ENCODE measurements at regions not wholly inside any gene's neighbourhood (a gene's known extent, or its start where the extent isn't known, plus 50 kb on each side); places are given as distances from the start of the nearest gene placed in this dataset.

GRCh38 chr13:58134525-58134924 lies 503.0 kb downstream of the PCDH17 start:
- Mint-ChIP-seq H3K4me1 (no peaks in the 10 kb centered on the region), H3K27ac (no peak overlapping the region), H3K4me3 (no peak overlapping the region), H3K36me3 (no peaks in the 10 kb centered on the region), H3K27me3 (no peaks in the 10 kb centered on the region), H3K9me3 (peaks cover 6 to 48% (median 12%) of the 10 kb centered on the region in 7 donors)
- H3K9me3 ChIP-seq (ENCODE audit: control insufficient read depth in 2 of 2, low read length in 2 of 2), result peaks cover 0 to 4% of the 10 kb centered on the region in 2 experiments
- H3K27ac ChIP-seq (ENCODE audit: insufficient read depth, low read length, poor library complexity, severe bottlenecking), result no peak overlapping the region
- no peaks in the 10 kb centered on the region for H3K27me3 ChIP-seq (ENCODE audit: control insufficient read depth, insufficient read depth, low read length)
- no peak for ATAC-seq (ENCODE audit: low read depth in 2 of 2)
- H3K4me3 ChIP-seq (ENCODE audit: low read depth, low read length), result no peak overlapping the region
- H3K36me3 ChIP-seq (ENCODE audit: control insufficient read depth, insufficient read depth, low read length), result no peaks in the 10 kb centered on the region
- H3K4me1 ChIP-seq (ENCODE audit: control insufficient read depth, insufficient read depth, low read length, poor library complexity, severe bottlenecking), result no peaks in the 10 kb centered on the region
- DNase-seq, result no peak

DNA sequence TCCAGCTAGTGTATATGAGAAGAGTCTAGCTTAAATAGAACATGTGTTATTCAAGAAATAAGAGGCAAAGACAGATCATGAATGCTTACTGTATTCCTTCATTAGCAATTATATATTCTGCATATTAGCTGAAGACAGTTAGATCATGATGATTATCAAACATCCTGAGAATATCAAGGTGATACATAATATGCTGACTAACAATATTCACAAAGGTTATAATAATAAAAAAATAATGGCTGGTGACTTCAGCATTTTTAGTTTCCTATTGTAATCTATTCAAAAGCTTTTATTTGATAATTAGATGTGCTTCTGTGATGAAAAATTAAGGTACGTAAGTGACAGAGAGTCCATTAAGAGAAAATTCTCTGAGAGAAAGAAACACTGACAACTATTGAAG lies 511.4 kb downstream of the PCDH17 start:
- Histone ChIP-seq H3K9me3 (ENCODE audit: control insufficient read depth in 2 of 2, low read length in 2 of 2) (no peaks in the 10 kb centered on the region), H3K27me3 (ENCODE audit: control insufficient read depth, insufficient read depth, low read length) (no peaks in the 10 kb centered on the region), H3K27ac (ENCODE audit: insufficient read depth, low read length, poor library complexity, severe bottlenecking) (no peak overlapping the region), H3K36me3 (ENCODE audit: control insufficient read depth, insufficient read depth, low read length) (no peaks in the 10 kb centered on the region), H3K4me1 (ENCODE audit: control insufficient read depth, insufficient read depth, low read length, poor library complexity, severe bottlenecking) (no peaks in the 10 kb centered on the region), H3K4me3 (ENCODE audit: low read depth, low read length) (no peak overlapping the region)
- H3K36me3 Mint-ChIP-seq, result no peaks in the 10 kb centered on the region
- no peak overlapping the region for H3K27ac Mint-ChIP-seq
- H3K4me1 Mint-ChIP-seq, result no peaks in the 10 kb centered on the region
- no peak for ATAC-seq (ENCODE audit: low read depth in 2 of 2)
- no peak overlapping the region for H3K4me3 Mint-ChIP-seq
- peaks cover 0 to 35% (median 8%) of the 10 kb centered on the region in 7 donors for H3K9me3 Mint-ChIP-seq
- no peak for DNase-seq
- no peaks in the 10 kb centered on the region for H3K27me3 Mint-ChIP-seq

- DNase-seq (no peak), ATAC-seq (ENCODE audit: low read depth in 2 of 2) (no peak)
- no peaks in the 10 kb centered on the region for H3K9me3 ChIP-seq (ENCODE audit: control insufficient read depth in 2 of 2, low read length in 2 of 2)
- H3K27ac ChIP-seq (ENCODE audit: insufficient read depth, low read length, poor library complexity, severe bottlenecking), result no peak overlapping the region
- Mint-ChIP-seq H3K36me3 (no peaks in the 10 kb centered on the region), H3K4me3 (no peak overlapping the region), H3K4me1 (no peaks in the 10 kb centered on the region), H3K27ac (no peak overlapping the region), H3K9me3 (peaks cover 0 to 23% (median 7%) of the 10 kb centered on the region in 7 donors), H3K27me3 (no peaks in the 10 kb centered on the region)
- H3K4me3 ChIP-seq (ENCODE audit: low read depth, low read length), result no peak overlapping the region
- no peaks in the 10 kb centered on the region for H3K36me3 ChIP-seq (ENCODE audit: control insufficient read depth, insufficient read depth, low read length)
- no peaks in the 10 kb centered on the region for H3K27me3 ChIP-seq (ENCODE audit: control insufficient read depth, insufficient read depth, low read length)
- H3K4me1 ChIP-seq (ENCODE audit: control insufficient read depth, insufficient read depth, low read length, poor library complexity, severe bottlenecking), result no peaks in the 10 kb centered on the region
These were observed 513.1 kb downstream of the PCDH17 start for GRCh38 chr13:58144616-58145015.

DNA sequence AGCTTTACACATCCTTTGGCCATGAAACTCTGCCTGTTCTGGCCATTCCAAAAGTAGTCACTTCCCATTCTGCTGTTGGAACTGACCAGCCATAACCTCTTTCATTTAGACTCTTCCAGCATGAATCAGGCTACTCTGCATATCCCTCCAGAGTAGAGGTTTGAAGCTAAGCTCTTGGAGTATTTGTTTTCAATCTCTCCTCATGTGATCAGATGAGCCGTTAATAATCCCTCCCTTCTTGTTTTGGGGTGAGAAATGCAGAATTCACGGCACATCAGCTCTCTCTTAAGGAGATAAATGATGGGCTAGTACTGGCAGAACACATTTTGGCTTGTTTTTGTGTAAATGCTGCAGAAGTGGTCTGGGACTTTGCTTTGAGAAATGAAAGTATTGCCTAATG lies 519.9 kb downstream of the PCDH17 start:
- no peaks in the 10 kb centered on the region for H3K27me3 Mint-ChIP-seq
- no peak overlapping the region for H3K27ac Mint-ChIP-seq
- H3K9me3 Mint-ChIP-seq, result peaks cover 0 to 7% (median 0%) of the 10 kb centered on the region in 7 donors
- no peaks in the 10 kb centered on the region for H3K4me1 ChIP-seq (ENCODE audit: control insufficient read depth, insufficient read depth, low read length, poor library complexity, severe bottlenecking)
- DNase-seq (no peak), ATAC-seq (ENCODE audit: low read depth in 2 of 2) (no peak)
- H3K4me3 Mint-ChIP-seq, result no peak overlapping the region
- no peaks in the 10 kb centered on the region for H3K36me3 ChIP-seq (ENCODE audit: control insufficient read depth, insufficient read depth, low read length)
- no peaks in the 10 kb centered on the region for H3K27me3 ChIP-seq (ENCODE audit: control insufficient read depth, insufficient read depth, low read length)
- H3K9me3 ChIP-seq (ENCODE audit: control insufficient read depth in 2 of 2, low read length in 2 of 2), result no peaks in the 10 kb centered on the region
- no peaks in the 10 kb centered on the region for H3K4me1 Mint-ChIP-seq
- no peak overlapping the region for H3K4me3 ChIP-seq (ENCODE audit: low read depth, low read length)
- H3K36me3 Mint-ChIP-seq, result no peaks in the 10 kb centered on the region
- H3K27ac ChIP-seq (ENCODE audit: insufficient read depth, low read length, poor library complexity, severe bottlenecking), result no peak overlapping the region

DNA sequence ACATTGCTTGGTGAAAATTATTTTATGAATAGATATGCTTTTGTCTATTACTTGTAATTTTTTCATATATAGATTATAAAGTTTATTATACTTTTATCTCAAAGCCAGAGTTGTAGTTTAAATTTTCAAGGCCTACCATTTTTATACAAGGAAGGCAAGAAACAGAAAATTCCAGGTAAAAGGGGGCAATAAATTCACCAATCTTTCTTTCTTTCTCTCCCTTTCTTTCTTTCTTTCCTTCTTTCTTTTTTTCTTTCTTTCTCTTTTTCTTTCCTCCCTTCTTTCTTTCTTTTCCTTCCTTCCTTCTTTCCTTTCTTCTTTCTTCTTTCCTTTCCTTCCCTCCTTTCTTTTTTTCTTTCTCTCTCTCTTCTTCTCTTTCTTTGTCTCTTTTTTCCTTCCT lies 529.4 kb downstream of the PCDH17 start:
- ATAC-seq (ENCODE audit: low read depth in 2 of 2), result no peak
- no peak for DNase-seq
- H3K4me1 Mint-ChIP-seq, result no peaks in the 10 kb centered on the region
- H3K36me3 Mint-ChIP-seq, result no peaks in the 10 kb centered on the region
- H3K27ac Mint-ChIP-seq, result no peak overlapping the region
- Histone ChIP-seq H3K4me3 (ENCODE audit: low read depth, low read length) (no peak overlapping the region), H3K27me3 (ENCODE audit: control insufficient read depth, insufficient read depth, low read length) (no peaks in the 10 kb centered on the region), H3K4me1 (ENCODE audit: control insufficient read depth, insufficient read depth, low read length, poor library complexity, severe bottlenecking) (no peaks in the 10 kb centered on the region), H3K36me3 (ENCODE audit: control insufficient read depth, insufficient read depth, low read length) (no peaks in the 10 kb centered on the region), H3K9me3 (ENCODE audit: control insufficient read depth in 2 of 2, low read length in 2 of 2) (no peaks in the 10 kb centered on the region), H3K27ac (ENCODE audit: insufficient read depth, low read length, poor library complexity, severe bottlenecking) (no peak overlapping the region)
- H3K4me3 Mint-ChIP-seq, result no peak overlapping the region
- H3K9me3 Mint-ChIP-seq, result peaks cover 0 to 19% (median under 1%) of the 10 kb centered on the region in 7 donors
- H3K27me3 Mint-ChIP-seq, result no peaks in the 10 kb centered on the region

- DNase-seq, result no peak
These were observed 534.1 kb downstream of the PCDH17 start for GRCh38 chr13:58165617-58166016.

DNA sequence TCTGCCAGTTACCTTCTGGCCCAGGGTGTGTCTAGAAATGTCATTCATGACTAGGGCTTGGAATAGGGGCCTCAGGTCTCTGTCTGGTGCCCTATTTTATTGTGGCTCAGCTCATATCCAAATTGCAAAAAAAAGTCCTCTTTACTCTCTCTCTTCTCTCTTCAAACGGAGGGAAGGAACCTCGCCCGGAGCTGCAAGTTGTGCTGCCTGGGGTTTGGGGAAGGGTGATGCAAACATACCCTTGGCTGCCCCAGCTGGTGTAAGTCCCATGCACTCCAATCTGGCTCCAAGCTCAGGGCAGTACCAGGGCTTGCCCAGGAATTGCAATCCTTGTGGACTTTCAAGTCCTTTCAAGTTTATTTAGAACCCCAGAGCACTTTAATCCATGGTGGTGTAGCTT lies 549.6 kb downstream of the PCDH17 start:
- H3K27ac ChIP-seq (ENCODE audit: insufficient read depth, low read length, poor library complexity, severe bottlenecking), result no peak overlapping the region
- Mint-ChIP-seq H3K9me3 (peaks cover 2 to 46% (median 12%) of the 10 kb centered on the region in 7 donors), H3K36me3 (no peaks in the 10 kb centered on the region), H3K27me3 (no peaks in the 10 kb centered on the region), H3K4me1 (no peaks in the 10 kb centered on the region), H3K27ac (no peak overlapping the region), H3K4me3 (no peak overlapping the region)
- no peak overlapping the region for H3K4me3 ChIP-seq (ENCODE audit: low read depth, low read length)
- DNase-seq, result no peak
- H3K27me3 ChIP-seq (ENCODE audit: control insufficient read depth, insufficient read depth, low read length), result no peaks in the 10 kb centered on the region
- H3K4me1 ChIP-seq (ENCODE audit: control insufficient read depth, insufficient read depth, low read length, poor library complexity, severe bottlenecking), result no peaks in the 10 kb centered on the region
- no peaks in the 10 kb centered on the region for H3K36me3 ChIP-seq (ENCODE audit: control insufficient read depth, insufficient read depth, low read length)
- no peak for ATAC-seq (ENCODE audit: low read depth in 2 of 2)
- peaks cover 3 to 17% of the 10 kb centered on the region in 2 experiments for H3K9me3 ChIP-seq (ENCODE audit: control insufficient read depth in 2 of 2, low read length in 2 of 2)

More at GRCh38 chr13:58165617-58166016, 534.1 kb downstream of the PCDH17 start:
- Histone ChIP-seq H3K36me3 (ENCODE audit: control insufficient read depth, insufficient read depth, low read length) (no peaks in the 10 kb centered on the region), H3K4me3 (ENCODE audit: low read depth, low read length) (no peak overlapping the region), H3K27me3 (ENCODE audit: control insufficient read depth, insufficient read depth, low read length) (no peaks in the 10 kb centered on the region), H3K4me1 (ENCODE audit: control insufficient read depth, insufficient read depth, low read length, poor library complexity, severe bottlenecking) (no peaks in the 10 kb centered on the region), H3K27ac (ENCODE audit: insufficient read depth, low read length, poor library complexity, severe bottlenecking) (no peak overlapping the region), H3K9me3 (ENCODE audit: control insufficient read depth in 2 of 2, low read length in 2 of 2) (no peaks in the 10 kb centered on the region)
- Mint-ChIP-seq H3K4me1 (no peaks in the 10 kb centered on the region), H3K27ac (no peak overlapping the region), H3K36me3 (no peaks in the 10 kb centered on the region), H3K27me3 (no peaks in the 10 kb centered on the region), H3K9me3 (peaks cover 0 to 17% (median 3%) of the 10 kb centered on the region in 7 donors), H3K4me3 (no peak overlapping the region)
- no peak for ATAC-seq (ENCODE audit: low read depth in 2 of 2)

DNA sequence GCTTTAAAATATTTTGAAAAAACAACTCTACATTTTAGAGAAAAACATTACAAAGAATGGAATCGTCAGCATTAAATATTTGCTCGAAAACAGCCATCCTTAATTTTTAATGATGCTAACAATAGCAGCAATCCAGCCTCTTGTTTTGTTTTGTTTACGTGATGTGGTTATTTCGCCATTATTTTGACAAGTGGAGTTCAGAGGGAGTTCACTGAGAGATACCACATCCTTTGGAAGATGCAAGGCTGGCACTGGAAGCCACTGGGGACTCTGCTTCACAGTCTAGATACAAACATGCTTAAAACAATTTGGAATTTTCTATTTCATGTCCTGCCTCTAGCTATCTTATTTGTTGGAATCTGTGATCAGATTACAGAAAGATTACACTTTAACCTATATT lies 556.3 kb downstream of the PCDH17 start:
- Mint-ChIP-seq H3K9me3 (peaks cover 0 to 33% (median 7%) of the 10 kb centered on the region in 7 donors), H3K4me3 (no peak overlapping the region), H3K4me1 (no peaks in the 10 kb centered on the region), H3K27me3 (no peaks in the 10 kb centered on the region), H3K36me3 (no peaks in the 10 kb centered on the region), H3K27ac (no peak overlapping the region)
- DNase-seq (no peak), ATAC-seq (ENCODE audit: low read depth in 2 of 2) (no peak)
- no peaks in the 10 kb centered on the region for H3K4me1 ChIP-seq (ENCODE audit: control insufficient read depth, insufficient read depth, low read length, poor library complexity, severe bottlenecking)
- no peaks in the 10 kb centered on the region for H3K36me3 ChIP-seq (ENCODE audit: control insufficient read depth, insufficient read depth, low read length)
- H3K27ac ChIP-seq (ENCODE audit: insufficient read depth, low read length, poor library complexity, severe bottlenecking), result no peak overlapping the region
- peaks cover 2 to 6% of the 10 kb centered on the region in 2 experiments for H3K9me3 ChIP-seq (ENCODE audit: control insufficient read depth in 2 of 2, low read length in 2 of 2)
- H3K4me3 ChIP-seq (ENCODE audit: low read depth, low read length), result no peak overlapping the region
- H3K27me3 ChIP-seq (ENCODE audit: control insufficient read depth, insufficient read depth, low read length), result no peaks in the 10 kb centered on the region
